Neural cell (in vitro differentiated cells): ENCODE measurements at regions not wholly inside any gene's neighbourhood (a gene's known extent, or its start where the extent isn't known, plus 50 kb on each side); places are given as distances from the start of the nearest gene placed in this dataset.

Experiments used
- EZH2 ChIP-seq: fragments of 200-600, 300-800 bp; shearing (Covaris generic), sonication (generic); IDR thresholded peaks from 2 replicates; pipeline ENCODE4 v1.6.1; 2014; ENCODE audit warnings: antibody characterized with exemption, low read length, borderline replicate concordance, mild to moderate bottlenecking; ENCODE audit not compliant: insufficient read depth, poor library complexity, severe bottlenecking
- TF ChIP-seq, protein P1 (sequence below): fragments of 450-650 bp; IDR thresholded peaks from 2 replicates; pipeline ENCODE4 v1.5.1; 2014; ENCODE audit warnings: antibody characterized with exemption, mild to moderate bottlenecking, moderate library complexity; ENCODE audit not compliant: poor library complexity, severe bottlenecking

DNA sequence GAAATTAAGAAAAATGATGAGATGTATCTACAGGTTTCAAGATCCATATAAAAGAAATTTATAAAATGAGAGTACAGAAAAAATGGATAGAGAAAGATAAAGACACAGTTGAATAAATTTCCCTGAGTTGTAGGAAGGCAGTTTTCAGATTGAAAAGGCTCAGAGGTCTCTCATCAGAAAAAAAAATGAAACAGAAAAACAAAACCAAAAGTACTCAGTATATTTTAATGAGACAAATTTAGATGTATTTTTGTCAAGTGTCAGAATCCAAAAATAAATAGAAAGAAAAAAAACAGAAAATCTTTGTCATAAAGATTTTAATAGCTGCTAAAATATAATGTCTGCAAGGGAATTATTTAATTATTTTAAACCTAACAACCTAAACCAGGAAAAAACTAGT, 520.5 kb downstream of the KCNJ3 start:
- TF ChIP-seq, protein P1, sequence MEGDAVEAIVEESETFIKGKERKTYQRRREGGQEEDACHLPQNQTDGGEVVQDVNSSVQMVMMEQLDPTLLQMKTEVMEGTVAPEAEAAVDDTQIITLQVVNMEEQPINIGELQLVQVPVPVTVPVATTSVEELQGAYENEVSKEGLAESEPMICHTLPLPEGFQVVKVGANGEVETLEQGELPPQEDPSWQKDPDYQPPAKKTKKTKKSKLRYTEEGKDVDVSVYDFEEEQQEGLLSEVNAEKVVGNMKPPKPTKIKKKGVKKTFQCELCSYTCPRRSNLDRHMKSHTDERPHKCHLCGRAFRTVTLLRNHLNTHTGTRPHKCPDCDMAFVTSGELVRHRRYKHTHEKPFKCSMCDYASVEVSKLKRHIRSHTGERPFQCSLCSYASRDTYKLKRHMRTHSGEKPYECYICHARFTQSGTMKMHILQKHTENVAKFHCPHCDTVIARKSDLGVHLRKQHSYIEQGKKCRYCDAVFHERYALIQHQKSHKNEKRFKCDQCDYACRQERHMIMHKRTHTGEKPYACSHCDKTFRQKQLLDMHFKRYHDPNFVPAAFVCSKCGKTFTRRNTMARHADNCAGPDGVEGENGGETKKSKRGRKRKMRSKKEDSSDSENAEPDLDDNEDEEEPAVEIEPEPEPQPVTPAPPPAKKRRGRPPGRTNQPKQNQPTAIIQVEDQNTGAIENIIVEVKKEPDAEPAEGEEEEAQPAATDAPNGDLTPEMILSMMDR: no peak
- TF ChIP-seq EZH2: no peak
